ENCODE measurements at regions not wholly inside any gene's neighbourhood (a gene's known extent, or its start where the extent isn't known, plus 50 kb on each side); places are given as distances from the start of the nearest gene placed in this dataset.

GRCh38 chr5:2288466-2288865 is 405.7 kb upstream of the IRX4 start:
- TF ChIP-seq CTCF (conservative IDR thresholded peaks at IDR 0.05; ENCODE audit: low read length) (no peak), EZH2phosphoT487 (IDR thresholded peaks at IDR 0.05; ENCODE audit: borderline replicate concordance) (no peak)

All from Loucy (cell line).